ENCODE measurements at regions not wholly inside any gene's neighbourhood (a gene's known extent, or its start where the extent isn't known, plus 50 kb on each side); places are given as distances from the start of the nearest gene placed in this dataset.

GRCh38 chr11:81892770-81893635 lies 840.7 kb downstream of the FAM181B start:
- no peaks in the 10 kb centered on the region for H3K27me3 ChIP-seq (ENCODE audit: control insufficient read depth, insufficient read depth, low read length)
- intact Hi-C loops (cut with micrococcal nuclease), result no loop called here
- no peaks in the 10 kb centered on the region for H3K79me1 ChIP-seq (ENCODE audit: low read depth in 1 of 2, low read length in 2 of 2)
- WGBS, 2 experiments (ENCODE audit: extremely low coverage in 2 of 2, insufficient read length in 1 of 2), result 79% methylated on average over 2 of the region's 7 CpGs; no CpG with 5 or more reads in 1 of the 2 experiments
- no peak overlapping the region for H2BK120ac ChIP-seq (ENCODE audit: low read depth, low read length)
- H3K4me3 ChIP-seq (ENCODE audit: insufficient read depth, low read depth, low read length), result no peak overlapping the region
- H2AFZ ChIP-seq (replicated peaks; ENCODE audit: low read length, poor library complexity), result peak overlapping the region; percentile 24
- H2AK5ac ChIP-seq (ENCODE audit: low read depth, low read length), result no peak overlapping the region
- H3K9ac ChIP-seq (ENCODE audit: low read depth, low read length), result no peak overlapping the region
- TF ChIP-seq CHD1 (IDR thresholded peaks at IDR 0.05; ENCODE audit: low read depth, low read length), result no peak
- no peak for TF ChIP-seq RAD21 (IDR thresholded peaks at IDR 0.05; ENCODE audit: low read length)
- no peak for TF ChIP-seq POLR2A (IDR thresholded peaks at IDR 0.05; ENCODE audit: low read depth, low read length)
- TF ChIP-seq MAZ (IDR thresholded peaks at IDR 0.05; ENCODE audit: borderline replicate concordance, low read depth, low read length), result no peak
- TF ChIP-seq RFX5 (IDR thresholded peaks at IDR 0.05; ENCODE audit: low read depth, low read length), result no peak
- no peak for TF ChIP-seq RCOR1 (IDR thresholded peaks at IDR 0.05; ENCODE audit: insufficient replicate concordance, low read length)
- no peak for TF ChIP-seq CTCF (conservative IDR thresholded peaks at IDR 0.05; ENCODE audit: low read depth, low read length)
- TF ChIP-seq MXI1 (IDR thresholded peaks at IDR 0.05; ENCODE audit: borderline replicate concordance, low read depth, low read length), result no peak
- no peak for TF ChIP-seq SMC3 (IDR thresholded peaks at IDR 0.05; ENCODE audit: low read depth, low read length)
- TF ChIP-seq FOS (IDR thresholded peaks at IDR 0.05; ENCODE audit: low read depth, low read length), result no peak
- H3K9me3 ChIP-seq (ENCODE audit: control insufficient read depth, insufficient read depth, low read length), result peaks cover 4% of the 10 kb centered on the region
- H4K20me1 ChIP-seq (ENCODE audit: insufficient read depth, low read length), result no peaks in the 10 kb centered on the region
- H3K36me3 ChIP-seq (ENCODE audit: control insufficient read depth, insufficient read depth, low read length), result no peaks in the 10 kb centered on the region
- no TSS peak for BruUV-seq (replicated peaks)
- in situ Hi-C loops (cut with MboI; ENCODE audit: low sequenced_read_pairs), result no loop called here
- H2BK20ac ChIP-seq (ENCODE audit: low read depth, low read length), result no peak overlapping the region
- H3K56ac ChIP-seq (ENCODE audit: extremely low read depth, insufficient read depth, low read length), result no peak overlapping the region
- no peak overlapping the region for H3K18ac ChIP-seq (ENCODE audit: low read depth, low read length)
- H4K5ac ChIP-seq (ENCODE audit: low read depth, low read length), result no peak overlapping the region
- H2AK9ac ChIP-seq (replicated peaks; ENCODE audit: low read depth, low read length, poor library complexity), result no peak overlapping the region
- H3K14ac ChIP-seq (replicated peaks; ENCODE audit: low read depth, low read length), result no peak overlapping the region
- H3K23ac ChIP-seq (ENCODE audit: low read depth, low read length), result no peak overlapping the region
- ChIA-PET CTCF (no interaction called here), POLR2A (ENCODE audit: unreplicated experiment) (no interaction called here)
- H3K4me1 ChIP-seq (ENCODE audit: control insufficient read depth, insufficient read depth, low read length), result no peaks in the 10 kb centered on the region
- H2BK5ac ChIP-seq (ENCODE audit: low read depth, low read length, poor library complexity, severe bottlenecking), result no peak overlapping the region
- H3K4me2 ChIP-seq (ENCODE audit: low read depth, low read length), result no peak overlapping the region
- no peak overlapping the region for H2BK15ac ChIP-seq (ENCODE audit: low read depth, low read length)
- no peak for DNase-seq
- H3K27ac ChIP-seq (ENCODE audit: insufficient read depth, low read length), result no peak overlapping the region
- no peak overlapping the region for H4K8ac ChIP-seq (ENCODE audit: low read depth in 2 of 2, low read length in 2 of 2)
- no peak overlapping the region for H4K91ac ChIP-seq (ENCODE audit: insufficient read depth, low read depth, low read length)
- no peak for ATAC-seq (ENCODE audit: low read depth)
- no peak overlapping the region for H3K4ac ChIP-seq (ENCODE audit: low read depth, low read length)
- dilution Hi-C loops (cut with HindIII; ENCODE audit: low sequenced_read_pairs, unreplicated experiment), result no loop called here
- H3K9me1 ChIP-seq (ENCODE audit: insufficient read depth, low read length), result no peaks in the 10 kb centered on the region
